DOHH2 (cell line): ENCODE measurements at regions not wholly inside any gene's neighbourhood (a gene's known extent, or its start where the extent isn't known, plus 50 kb on each side); places are given as distances from the start of the nearest gene placed in this dataset.

Experiments
- EZH2phosphoT487 ChIP-seq: fragments of 200-600 bp; sonication (generic); IDR thresholded peaks from 2 replicates; pipeline ENCODE4 v1.6.1; 2017; ENCODE audit warnings: borderline replicate concordance, mild to moderate bottlenecking, antibody characterized with exemption, low read length, moderate library complexity, mixed read lengths
- TF ChIP-seq, protein P1 (sequence below): fragments of 200-600 bp; sonication (generic); IDR thresholded peaks from one replicate; pipeline ENCODE4 v1.5.1; 2014; ENCODE audit warnings: antibody characterized with exemption, mild to moderate bottlenecking, low read depth, low read length; ENCODE audit not compliant: poor library complexity, severe bottlenecking

DNA sequence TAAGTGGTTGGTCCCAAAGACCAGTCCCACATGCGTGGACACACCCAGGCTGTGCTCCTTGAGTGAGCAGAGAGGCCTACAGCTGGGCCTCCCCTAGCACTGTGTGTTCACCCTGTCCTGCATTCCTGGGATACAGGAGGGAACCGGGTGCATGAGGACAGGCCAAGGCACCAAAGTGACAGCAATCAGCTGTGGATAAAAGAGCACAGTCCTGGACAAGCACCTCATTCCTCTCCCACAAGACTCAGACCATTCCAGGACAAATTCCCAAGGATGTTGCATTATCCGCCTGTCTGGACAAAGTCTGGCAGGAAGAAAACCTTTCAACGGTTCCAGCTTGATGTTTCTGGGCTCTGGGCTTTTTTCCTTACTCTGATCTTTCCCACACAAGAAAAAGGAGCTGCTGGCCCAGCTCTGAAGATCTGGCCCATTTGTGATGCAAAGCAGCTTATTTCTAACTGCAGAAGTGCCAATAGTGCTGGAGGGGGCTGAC is 273.2 kb downstream of the ENC1 start:
- TF ChIP-seq, protein P1, sequence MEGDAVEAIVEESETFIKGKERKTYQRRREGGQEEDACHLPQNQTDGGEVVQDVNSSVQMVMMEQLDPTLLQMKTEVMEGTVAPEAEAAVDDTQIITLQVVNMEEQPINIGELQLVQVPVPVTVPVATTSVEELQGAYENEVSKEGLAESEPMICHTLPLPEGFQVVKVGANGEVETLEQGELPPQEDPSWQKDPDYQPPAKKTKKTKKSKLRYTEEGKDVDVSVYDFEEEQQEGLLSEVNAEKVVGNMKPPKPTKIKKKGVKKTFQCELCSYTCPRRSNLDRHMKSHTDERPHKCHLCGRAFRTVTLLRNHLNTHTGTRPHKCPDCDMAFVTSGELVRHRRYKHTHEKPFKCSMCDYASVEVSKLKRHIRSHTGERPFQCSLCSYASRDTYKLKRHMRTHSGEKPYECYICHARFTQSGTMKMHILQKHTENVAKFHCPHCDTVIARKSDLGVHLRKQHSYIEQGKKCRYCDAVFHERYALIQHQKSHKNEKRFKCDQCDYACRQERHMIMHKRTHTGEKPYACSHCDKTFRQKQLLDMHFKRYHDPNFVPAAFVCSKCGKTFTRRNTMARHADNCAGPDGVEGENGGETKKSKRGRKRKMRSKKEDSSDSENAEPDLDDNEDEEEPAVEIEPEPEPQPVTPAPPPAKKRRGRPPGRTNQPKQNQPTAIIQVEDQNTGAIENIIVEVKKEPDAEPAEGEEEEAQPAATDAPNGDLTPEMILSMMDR = no peak
- TF ChIP-seq EZH2phosphoT487 = no peak
